K562 (cell line): ENCODE measurements at regions not wholly inside any gene's neighbourhood (a gene's known extent, or its start where the extent isn't known, plus 50 kb on each side); places are given as distances from the start of the nearest gene placed in this dataset.

Experiments
- ATAC-seq: fragments of 200-7000 bp; cut with Tn5 transposase; 3 replicates; pipeline ENCODE4 v1.9.1; 2020; ENCODE audit warnings: moderate library complexity
- BruUV-seq: library from RNA; stranded (reverse); fragments of 400-500 nt; replicated peaks from 2 replicates; lab custom pipeline; 2021; lab: Mats Ljungman, UMichigan
- CTCF ChIA-PET: fragments of 300-600 bp; formaldehyde crosslinking; extraction: SDS; loops from one replicate; lab custom pipeline; 2021; ENCODE audit warnings: low intra/inter-chr PET ratio; lab: Yijun Ruan, JAX
- POLR2A ChIA-PET: fragments of 300-600, 350-650 bp; sonication (Branson Sonifier 250); formaldehyde crosslinking; extraction: SDS; loops from one replicate; lab custom pipeline; 2021; ENCODE audit warnings: antibody characterized with exemption, inconsistent platforms; lab: Yijun Ruan, JAX
- DNase-seq, 4 experiments: peaks; one replicate each; pipeline versions ENCODE4 v3.0.0 to v3.0.0-alpha.2; 2011 to 2018; ENCODE audit warnings: low spot score in 3 of 4, mixed read lengths in 3 of 4; ENCODE audit errors: extremely low read depth in 1 of 4
- FAIRE-seq: peaks from 2 replicates; lab custom pipeline; 2011; peaks lifted over from hg19 to GRCh38; lab: Jason Lieb, UNC
- H2AFZ ChIP-seq: 2 replicates; pipeline ENCODE4 v1.6.0; 2011; ENCODE audit warnings: low read depth, low read length, control low read depth, inconsistent platforms
- H3K27ac ChIP-seq: fragments of 200-600 bp; 3 replicates; pipeline ENCODE4 v1.8.0; 2011; ENCODE audit warnings: low read depth, mild to moderate bottlenecking, control low read depth, inconsistent platforms, low read length, moderate library complexity, mixed read lengths; ENCODE audit errors: extremely low read depth
- H3K27me3 ChIP-seq, 2 experiments: fragments of 300-600 bp in 1 of 2; 2 replicates in 1 of 2; 3 replicates in 1 of 2; pipeline versions ENCODE4 v1.6.0 to v1.8.0; 2011; ENCODE audit warnings: inconsistent platforms in 2 of 2, low read length in 2 of 2, mild to moderate bottlenecking in 1 of 2, mixed read lengths in 1 of 2, moderate library complexity in 1 of 2; ENCODE audit not compliant: control insufficient read depth in 2 of 2, insufficient read depth in 2 of 2
- H3K36me3 ChIP-seq: fragments of 300-600 bp; 3 replicates; pipeline ENCODE4 v1.8.0; 2011; ENCODE audit warnings: mild to moderate bottlenecking, low read length, inconsistent platforms; ENCODE audit not compliant: control insufficient read depth, insufficient read depth
- H3K4me1 ChIP-seq, 2 experiments: fragments of 200-600 bp in 1 of 2; replicated peaks in 1 of 2; 2 replicates in 1 of 2; 3 replicates in 1 of 2; pipeline versions ENCODE4 v1.5.1 to v1.8.0; 2011; ENCODE audit warnings: inconsistent platforms in 2 of 2, low read length in 2 of 2, mild to moderate bottlenecking in 1 of 2, mixed read lengths in 1 of 2, moderate library complexity in 1 of 2; ENCODE audit not compliant: control insufficient read depth in 2 of 2, insufficient read depth in 2 of 2
- H3K4me2 ChIP-seq: 2 replicates; pipeline ENCODE4 v1.6.1; 2011; ENCODE audit warnings: low read length, control low read depth, inconsistent platforms, mixed read lengths; ENCODE audit not compliant: insufficient read depth
- H3K4me3 ChIP-seq: fragments of 200-600 bp; sonication (generic), shearing (Covaris generic); 2 replicates; pipeline ENCODE4 v1.5.1; 2016; ENCODE audit warnings: control low read depth, inconsistent platforms
- H3K79me2 ChIP-seq: fragments of 200-600 bp; 3 replicates; pipeline ENCODE4 v1.8.0; 2011; ENCODE audit warnings: low read length, inconsistent platforms; ENCODE audit not compliant: control insufficient read depth, insufficient read depth
- H3K9ac ChIP-seq, 2 experiments: 2 replicates each; pipeline versions ENCODE4 v1.6.0 to v1.6.1; 2011; ENCODE audit warnings: low read depth in 2 of 2, low read length in 2 of 2, control low read depth in 1 of 2, inconsistent platforms in 1 of 2, mild to moderate bottlenecking in 1 of 2, mixed read lengths in 1 of 2; ENCODE audit not compliant: insufficient read depth in 1 of 2
- H3K9me1 ChIP-seq: one replicate; pipeline ENCODE4 v1.6.0; 2011; ENCODE audit warnings: inconsistent platforms, mild to moderate bottlenecking, low read length, moderate library complexity; ENCODE audit not compliant: control insufficient read depth, insufficient read depth
- H3K9me3 ChIP-seq: replicated peaks from 2 replicates; pipeline ENCODE4 v1.5.1; 2011; ENCODE audit warnings: low read depth, low read length, inconsistent platforms; ENCODE audit not compliant: control insufficient read depth, insufficient read depth
- H4K20me1 ChIP-seq: replicated peaks from 2 replicates; pipeline ENCODE4 v1.6.1; 2011; ENCODE audit warnings: low read length, inconsistent platforms, mixed read lengths; ENCODE audit not compliant: control insufficient read depth, insufficient read depth
- CHCHD3 ChIP-seq: fragments of 250-450 bp; sonication (Bioruptor Pico); IDR thresholded peaks from 2 replicates; pipeline ENCODE4 v2.1.2; 2022; ENCODE audit warnings: mild to moderate bottlenecking
- CUX1 ChIP-seq: fragments of 200-800 bp; sonication (Bioruptor generic); IDR thresholded peaks from 2 replicates; pipeline ENCODE4 v1.6.1; 2016; ENCODE audit warnings: missing genetic modification characterization, missing compliant biosample characterization
- VEZF1 ChIP-seq: fragments of 200-800 bp; sonication (Bioruptor generic); IDR thresholded peaks from 2 replicates; pipeline ENCODE4 v1.6.1; 2017; ENCODE audit warnings: missing genetic modification characterization, missing compliant biosample characterization
- ZNF644 ChIP-seq: fragments of 200-800 bp; sonication (Bioruptor generic); IDR thresholded peaks from 2 replicates; pipeline ENCODE4 v1.6.1; 2016; ENCODE audit warnings: low read depth, missing genetic modification characterization, missing compliant biosample characterization
- WGBS: fragments of 100-300 bp; shearing (Covaris generic); methylation state at CpG from one replicate; pipeline ENCODE4 v1.1.6; 2016; ENCODE audit warnings: low coverage, mixed read lengths; ENCODE audit not compliant: insufficient coverage; ENCODE audit errors: missing lambda C conversion rate; 5-methylcytosine and 5-hydroxymethylcytosine counted together
- in situ Hi-C: fragments of 300-500 bp; cut with MboI; formaldehyde crosslinking; loops from 4 replicates; pipeline ENCODE4 v1.15.0; 2018; ENCODE audit warnings: inconsistent platforms, mixed read lengths
- intact Hi-C: fragments of 100-400 bp; cut with micrococcal nuclease; formaldehyde crosslinking; loops from 2 replicates; pipeline ENCODE4 v1.14.2; 2022

GRCh38 chr5:44951371-44951770 lies 142.6 kb downstream of the MRPS30 start:
- POLR2A ChIA-PET: no interaction called here

More at GRCh38 chr5:44951371-44951770, 142.6 kb downstream of the MRPS30 start:
- no peak for TF ChIP-seq ZNF644
- TF ChIP-seq VEZF1: no peak
- TF ChIP-seq CHCHD3 (CRISPR knock-in tag): no peak
- no peak for TF ChIP-seq CUX1 (CRISPR knock-in tag)
- TF ChIP-seq, all 486 proteins: peak for 0
- 14% methylated on average over 3 of the region's 3 CpGs for WGBS
- FAIRE-seq (no peak), ATAC-seq (no peak), DNase-seq (no peak)
- Histone ChIP-seq H4K20me1 (no peaks in the 10 kb centered on the region), H3K4me3 (no peak overlapping the region), H3K4me2 (no peak overlapping the region), H3K9me1 (no peaks in the 10 kb centered on the region), H3K27ac (no peak overlapping the region), H2AFZ (no peak overlapping the region), H3K79me2 (no peaks in the 10 kb centered on the region), H3K9me3 (no peaks in the 10 kb centered on the region), H3K27me3 (no peaks in the 10 kb centered on the region), H3K36me3 (no peaks in the 10 kb centered on the region), H3K4me1 (no peaks in the 10 kb centered on the region), H3K9ac (no peak overlapping the region)
- CTCF ChIA-PET: no interaction called here
- intact Hi-C loops (no loop called here), in situ Hi-C loops (no loop called here)
- BruUV-seq: no TSS peak
